GM12874 (cell line): ENCODE measurements at regions not wholly inside any gene's neighbourhood (a gene's known extent, or its start where the extent isn't known, plus 50 kb on each side); places are given as distances from the start of the nearest gene placed in this dataset.

Experiments
- TF ChIP-seq, protein P1 (sequence below): IDR thresholded peaks from 2 replicates; pipeline ENCODE4 v1.5.1; 2011; ENCODE audit warnings: low read depth, mild to moderate bottlenecking, control low read depth, low read length, moderate library complexity; ENCODE audit not compliant: insufficient read depth

DNA sequence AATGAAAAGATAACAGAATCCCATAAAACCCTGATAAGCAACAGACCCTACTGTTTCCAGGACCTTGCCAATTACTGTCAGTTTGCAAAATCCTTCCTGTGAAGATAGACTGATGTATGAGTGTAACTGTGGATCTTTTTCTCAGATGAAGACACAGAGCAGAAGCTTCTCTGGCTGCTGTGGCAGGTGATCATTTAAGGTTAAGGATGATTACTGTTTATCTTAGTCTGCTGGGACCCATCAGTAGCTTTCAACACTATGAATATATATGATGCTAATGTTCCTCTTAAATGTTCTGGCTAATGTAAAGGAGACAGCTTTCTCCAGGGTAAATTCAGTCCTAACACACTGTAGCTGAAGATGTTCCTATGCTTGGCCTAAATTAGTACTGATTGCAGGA, 56.0 kb upstream of the CTTNBP2 start:
- TF ChIP-seq, protein P1, sequence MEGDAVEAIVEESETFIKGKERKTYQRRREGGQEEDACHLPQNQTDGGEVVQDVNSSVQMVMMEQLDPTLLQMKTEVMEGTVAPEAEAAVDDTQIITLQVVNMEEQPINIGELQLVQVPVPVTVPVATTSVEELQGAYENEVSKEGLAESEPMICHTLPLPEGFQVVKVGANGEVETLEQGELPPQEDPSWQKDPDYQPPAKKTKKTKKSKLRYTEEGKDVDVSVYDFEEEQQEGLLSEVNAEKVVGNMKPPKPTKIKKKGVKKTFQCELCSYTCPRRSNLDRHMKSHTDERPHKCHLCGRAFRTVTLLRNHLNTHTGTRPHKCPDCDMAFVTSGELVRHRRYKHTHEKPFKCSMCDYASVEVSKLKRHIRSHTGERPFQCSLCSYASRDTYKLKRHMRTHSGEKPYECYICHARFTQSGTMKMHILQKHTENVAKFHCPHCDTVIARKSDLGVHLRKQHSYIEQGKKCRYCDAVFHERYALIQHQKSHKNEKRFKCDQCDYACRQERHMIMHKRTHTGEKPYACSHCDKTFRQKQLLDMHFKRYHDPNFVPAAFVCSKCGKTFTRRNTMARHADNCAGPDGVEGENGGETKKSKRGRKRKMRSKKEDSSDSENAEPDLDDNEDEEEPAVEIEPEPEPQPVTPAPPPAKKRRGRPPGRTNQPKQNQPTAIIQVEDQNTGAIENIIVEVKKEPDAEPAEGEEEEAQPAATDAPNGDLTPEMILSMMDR, result no peak

GRCh38 chr7:117931314-117931713, 58.1 kb upstream of the CTTNBP2 start:
- TF ChIP-seq, protein P1, result no peak

- TF ChIP-seq, protein P1, result no peak
These were observed 64.0 kb upstream of the CTTNBP2 start for GRCh38 chr7:117937049-117937752.

DNA sequence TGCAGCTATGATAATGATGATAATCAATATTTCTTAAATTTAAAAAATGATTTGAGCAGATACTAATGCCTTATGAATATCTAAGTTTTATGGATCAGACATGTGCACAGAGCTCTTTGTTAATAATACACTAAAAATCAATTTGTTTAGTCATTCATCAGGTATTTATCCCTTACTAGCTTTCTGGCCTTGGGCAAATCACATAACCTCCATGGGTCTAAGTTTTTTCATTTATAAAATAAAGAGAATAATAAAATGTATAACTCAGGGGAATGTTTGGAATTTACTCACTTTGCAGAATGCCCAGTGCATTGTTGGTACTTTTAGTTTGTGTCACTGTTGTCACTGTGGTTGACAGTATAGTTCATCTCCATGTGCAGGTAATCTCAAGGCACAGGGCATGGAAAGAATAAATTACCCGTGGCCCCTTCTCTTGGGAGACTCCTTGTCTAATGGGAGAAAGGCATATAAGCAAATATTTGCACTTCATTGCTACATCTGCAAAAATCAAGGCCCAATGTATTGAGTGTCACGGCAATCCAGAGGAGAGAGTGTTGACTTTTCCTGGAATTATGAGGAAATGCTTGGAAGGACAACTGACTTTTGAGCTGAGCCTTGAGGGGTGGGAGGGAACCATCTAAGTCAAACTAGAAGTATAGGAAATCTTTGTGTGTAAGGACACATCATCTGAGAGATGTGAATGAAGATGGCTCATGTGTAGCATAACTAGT, 64.7 kb upstream of the CTTNBP2 start:
- TF ChIP-seq, protein P1, result no peak

DNA sequence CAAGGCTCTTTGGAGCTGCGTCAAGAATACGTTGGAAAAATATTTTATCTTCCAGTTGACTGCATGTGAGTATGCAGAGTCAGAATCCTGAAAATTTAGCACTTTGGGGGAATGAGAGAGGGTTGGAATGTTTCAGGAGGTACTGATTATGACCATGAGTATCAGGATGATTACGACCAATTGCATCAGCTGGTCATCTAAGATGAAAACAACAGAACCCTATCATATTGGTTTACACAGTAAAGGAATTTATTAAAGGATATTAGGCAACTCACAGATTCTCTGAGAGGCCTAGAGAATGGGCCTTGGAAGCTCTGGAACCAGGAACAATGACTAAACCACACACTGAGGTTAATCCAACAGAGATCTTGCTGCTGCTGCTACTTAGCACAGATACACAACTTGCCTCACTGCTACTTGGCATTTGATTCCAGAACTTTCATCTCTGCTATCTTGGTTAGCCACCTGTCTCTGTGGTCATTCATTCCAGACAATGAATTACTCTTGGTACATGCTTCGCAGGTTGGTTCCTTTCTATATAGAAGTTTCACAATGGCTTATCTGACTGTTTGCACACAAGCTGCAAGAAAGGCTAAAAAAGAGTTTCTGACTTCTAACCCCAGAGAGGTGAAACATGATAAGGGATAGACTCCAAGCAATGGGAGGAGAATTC, 68.0 kb upstream of the CTTNBP2 start:
- TF ChIP-seq, protein P1, result no peak

GRCh38 chr7:117942780-117943179, 69.5 kb upstream of the CTTNBP2 start:
- TF ChIP-seq, protein P1, result no peak

GRCh38 chr7:117944886-117945285, 71.6 kb upstream of the CTTNBP2 start:
- TF ChIP-seq, protein P1, result no peak
